Upper lobe of right lung (tissue), 1 donor: ENCODE measurements at regions not wholly inside any gene's neighbourhood (a gene's known extent, or its start where the extent isn't known, plus 50 kb on each side); places are given as distances from the start of the nearest gene placed in this dataset.

Experiments used
- ATAC-seq: fragments of 200-7000 bp; cut with Tn5 transposase; one replicate; pipeline ENCODE4 v1.9.1; 2020; ENCODE audit warnings: mild to moderate bottlenecking, moderate library complexity
- DNase-seq: peaks from one replicate; pipeline ENCODE4 v3.0.0-alpha.2; 2020
- H3K27ac ChIP-seq: fragments of 200-600 bp; one replicate; pipeline ENCODE4 v1.8.0; 2022
- H3K27me3 ChIP-seq: fragments of 200-600 bp; one replicate; pipeline ENCODE4 v1.8.0; 2022; ENCODE audit warnings: mild to moderate bottlenecking
- H3K36me3 ChIP-seq: fragments of 200-600 bp; one replicate; pipeline ENCODE4 v1.8.0; 2022
- H3K4me1 ChIP-seq: fragments of 200-600 bp; one replicate; pipeline ENCODE4 v1.8.0; 2022
- H3K4me3 ChIP-seq: fragments of 200-600 bp; one replicate; pipeline ENCODE4 v1.8.0; 2022; ENCODE audit warnings: mild to moderate bottlenecking
- H3K9me3 ChIP-seq: fragments of 200-600 bp; one replicate; pipeline ENCODE4 v1.8.0; 2022
- CTCF ChIP-seq: fragments of 200-600 bp; IDR thresholded peaks from one replicate; pipeline ENCODE4 v1.8.0; 2022; ENCODE audit warnings: antibody characterized with exemption
- intact Hi-C: fragments of 100-400 bp; cut with DNase I; formaldehyde crosslinking; loops from one replicate; pipeline ENCODE4 v1.11.0; 2022
- donor health status: DM: no; HTN: yes; CAD: no; lungs with severe emphysema.

DNA sequence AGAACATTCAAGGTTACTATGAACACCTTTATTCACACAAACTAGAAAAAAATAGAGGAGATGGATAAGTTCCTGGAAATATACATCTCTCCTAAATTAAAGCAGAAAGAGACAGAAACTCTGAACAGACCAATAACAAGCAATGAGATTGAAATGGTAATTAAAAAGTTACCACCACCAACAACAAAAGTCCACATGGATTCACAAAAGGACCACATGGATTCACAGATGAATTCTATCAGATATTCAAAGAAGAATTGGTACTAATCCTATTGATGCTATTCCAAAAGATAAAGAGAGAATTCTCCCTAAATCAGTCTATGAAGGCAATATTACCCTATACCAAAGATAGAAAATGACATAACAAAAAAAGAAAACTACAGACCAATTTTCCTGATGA, 518.9 kb downstream of the PRDM9 start:
- no peak for ATAC-seq

GRCh38 chr5:24042688-24043087, 535.3 kb downstream of the PRDM9 start:
- ATAC-seq (no peak), DNase-seq (no peak)
- Histone ChIP-seq H3K9me3 (no peaks in the 10 kb centered on the region), H3K27ac (no peak overlapping the region), H3K4me3 (no peak overlapping the region), H3K27me3 (no peaks in the 10 kb centered on the region), H3K36me3 (no peaks in the 10 kb centered on the region), H3K4me1 (no peaks in the 10 kb centered on the region)
- no peak for TF ChIP-seq CTCF
- intact Hi-C loops: no loop called here

More for the DNA sequence above, 518.9 kb downstream of the PRDM9 start:
- no peak for DNase-seq
- TF ChIP-seq CTCF: no peak
- Histone ChIP-seq H3K9me3 (peaks cover 17% of the 10 kb centered on the region), H3K4me1 (no peaks in the 10 kb centered on the region), H3K27ac (no peak overlapping the region), H3K36me3 (no peaks in the 10 kb centered on the region), H3K4me3 (no peak overlapping the region), H3K27me3 (no peaks in the 10 kb centered on the region)
- intact Hi-C loops: no loop called here

GRCh38 chr5:24045046-24045445, 537.6 kb downstream of the PRDM9 start:
- H3K9me3 ChIP-seq: no peaks in the 10 kb centered on the region
- DNase-seq: no peak
- H3K27me3 ChIP-seq: no peaks in the 10 kb centered on the region
- H3K36me3 ChIP-seq: no peaks in the 10 kb centered on the region
- intact Hi-C loops: no loop called here
- H3K4me3 ChIP-seq: no peak overlapping the region
- TF ChIP-seq CTCF: no peak
- no peak for ATAC-seq
- H3K4me1 ChIP-seq: no peaks in the 10 kb centered on the region
- no peak overlapping the region for H3K27ac ChIP-seq

- H3K27ac ChIP-seq: no peak overlapping the region
- ATAC-seq: no peak
- no peaks in the 10 kb centered on the region for H3K4me1 ChIP-seq
- H3K36me3 ChIP-seq: no peaks in the 10 kb centered on the region
- no peak overlapping the region for H3K4me3 ChIP-seq
- no peak for DNase-seq
- TF ChIP-seq CTCF: no peak
- intact Hi-C loops: no loop called here
- H3K27me3 ChIP-seq: no peaks in the 10 kb centered on the region
- no peaks in the 10 kb centered on the region for H3K9me3 ChIP-seq
These were observed 546.3 kb downstream of the PRDM9 start for GRCh38 chr5:24053737-24054136.

DNA sequence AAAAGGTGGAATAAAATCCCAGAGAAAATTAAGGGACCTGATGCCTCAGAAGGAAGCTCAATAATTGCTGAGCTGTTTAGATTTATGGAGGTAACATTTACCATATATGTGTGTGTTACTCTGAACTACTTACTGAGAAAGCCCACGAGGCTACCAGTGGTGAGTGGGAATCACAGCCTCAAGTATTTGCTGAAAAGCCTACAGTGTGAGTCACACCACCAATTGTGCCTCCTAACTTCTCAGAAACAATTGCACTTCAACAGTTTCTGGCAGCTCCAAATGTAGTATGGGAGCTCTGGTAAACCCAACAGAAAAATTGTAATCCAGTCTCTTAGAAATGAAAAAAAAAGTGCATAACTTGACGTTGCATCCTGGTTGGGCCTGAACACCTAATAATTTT, 551.6 kb downstream of the PRDM9 start:
- Histone ChIP-seq H3K4me1 (no peaks in the 10 kb centered on the region), H3K36me3 (no peaks in the 10 kb centered on the region), H3K9me3 (no peaks in the 10 kb centered on the region), H3K27me3 (no peaks in the 10 kb centered on the region), H3K27ac (no peak overlapping the region), H3K4me3 (no peak overlapping the region)
- intact Hi-C loops: no loop called here
- ATAC-seq (no peak), DNase-seq (no peak)
- TF ChIP-seq CTCF: no peak

- intact Hi-C loops: no loop called here
- no peak overlapping the region for H3K27ac ChIP-seq
- H3K27me3 ChIP-seq: no peaks in the 10 kb centered on the region
- DNase-seq: no peak
- no peaks in the 10 kb centered on the region for H3K36me3 ChIP-seq
- no peak for TF ChIP-seq CTCF
- H3K9me3 ChIP-seq: no peaks in the 10 kb centered on the region
- no peaks in the 10 kb centered on the region for H3K4me1 ChIP-seq
- no peak overlapping the region for H3K4me3 ChIP-seq
- ATAC-seq: no peak
These were observed 552.3 kb downstream of the PRDM9 start for GRCh38 chr5:24059716-24060115.
